Transverse colon (tissue), 4 donors: ENCODE measurements at regions not wholly inside any gene's neighbourhood (a gene's known extent, or its start where the extent isn't known, plus 50 kb on each side); places are given as distances from the start of the nearest gene placed in this dataset.

Experiments used
- DNase-seq: peaks from one replicate; pipeline ENCODE4 v3.0.0-alpha.2; 2019
- H3K27ac ChIP-seq, 4 donors: fragments of 200-600 bp; sonication (generic); 2 replicates each; pipeline ENCODE4 v1.5.1; 2016 to 2018; ENCODE audit warnings: inconsistent platforms in 4 of 4
- H3K27me3 ChIP-seq: fragments of 200-600 bp; sonication (generic); 2 replicates; pipeline ENCODE4 v1.5.1; 2017; ENCODE audit warnings: inconsistent platforms
- H3K36me3 ChIP-seq, 4 donors: fragments of 200-600 bp; sonication (generic); 2 replicates each; pipeline ENCODE4 v1.5.1; 2017 to 2019; ENCODE audit warnings: inconsistent platforms in 4 of 4
- H3K4me1 ChIP-seq, 4 donors: fragments of 200-600 bp; sonication (generic); 2 replicates each; pipeline ENCODE4 v1.5.1; 2017 to 2020; ENCODE audit warnings: inconsistent platforms in 4 of 4
- H3K4me3 ChIP-seq, 4 donors: fragments of 200-600 bp; sonication (generic); 1 replicate in 1 of 4; 2 replicates in 3 of 4; pipeline versions ENCODE4 v1.5.1 to v1.6.1; 2017 to 2019; ENCODE audit warnings: inconsistent platforms in 4 of 4
- H3K9me3 ChIP-seq, 2 donors: fragments of 200-600 bp; sonication (generic); 2 replicates each; pipeline ENCODE4 v1.5.1; 2017 to 2019; ENCODE audit warnings: inconsistent platforms in 2 of 2
- CTCF ChIP-seq, 5 experiments: fragments of 200-600 bp in 3 of 5; fragments of 450-650 bp in 2 of 5; sonication (generic) in 3 of 5; IDR thresholded peaks; 1 replicate in 2 of 5; 2 replicates in 3 of 5; pipeline ENCODE4 v1.5.1; 2016 to 2017; ENCODE audit warnings: antibody characterized with exemption in 5 of 5, inconsistent platforms in 3 of 5, mild to moderate bottlenecking in 2 of 5, moderate library complexity in 1 of 5
- EP300 ChIP-seq: sonication (generic); formaldehyde crosslinking; IDR thresholded peaks from one replicate; pipeline ENCODE4 v1.6.1; 2017; ENCODE audit warnings: antibody characterized with exemption, low read depth
- POLR2A ChIP-seq: fragments of 450-650 bp; IDR thresholded peaks from one replicate; pipeline ENCODE4 v1.6.1; 2016; ENCODE audit warnings: antibody characterized with exemption, mild to moderate bottlenecking, moderate library complexity
- POLR2AphosphoS5 ChIP-seq, 3 donors: sonication (generic); formaldehyde crosslinking; IDR thresholded peaks; one replicate each; pipeline ENCODE4 v1.6.1; 2016; ENCODE audit warnings: antibody characterized with exemption in 3 of 3
- WGBS, 2 donors: methylation state at CpG; one replicate each; pipeline ENCODE4 v1.1.5; 2018; ENCODE audit warnings: low coverage in 1 of 2; 5-methylcytosine and 5-hydroxymethylcytosine counted together
- in situ Hi-C, 4 donors: fragments of 200-750 bp; cut with MboI; loops; one replicate each; pipeline versions ENCODE4 v1.15.0 to v1.15.1; 2017; ENCODE audit warnings: low sequenced_read_pairs in 3 of 4, low pct_ligation_motif_present in 1 of 4, low pct_unique_long_range_greater_than_20kb in 1 of 4
- intact Hi-C: fragments of 100-400 bp; cut with DNase I; formaldehyde crosslinking; loops from one replicate; pipeline ENCODE4 v1.15.1; 2023; ENCODE audit warnings: low total_unique reads

GRCh38 chr14:87443039-87443438, 549.9 kb downstream of the GALC start:
- no peak for DNase-seq
- WGBS, 2 donors = 56 to 92% methylated on average over 1 of the region's 1 CpG
- H3K36me3 ChIP-seq = no peaks in the 10 kb centered on the region
- TF ChIP-seq POLR2A = no peak
- TF ChIP-seq CTCF (IDR thresholded peaks at IDR 0.05) = no peak
- TF ChIP-seq POLR2AphosphoS5 (IDR thresholded peaks at IDR 0.05) = no peak
- TF ChIP-seq EP300 = no peak
- H3K27ac ChIP-seq = no peak overlapping the region
- no peaks in the 10 kb centered on the region for H3K9me3 ChIP-seq
- in situ Hi-C loops (no loop called here), intact Hi-C loops (no loop called here)
- H3K4me3 ChIP-seq = no peak overlapping the region
- H3K4me1 ChIP-seq = no peaks in the 10 kb centered on the region
- H3K27me3 ChIP-seq = no peaks in the 10 kb centered on the region

- Histone ChIP-seq H3K4me3 (no peak overlapping the region), H3K4me1 (no peaks in the 10 kb centered on the region), H3K27me3 (no peaks in the 10 kb centered on the region), H3K36me3 (no peaks in the 10 kb centered on the region), H3K27ac (no peak overlapping the region), H3K9me3 (no peaks in the 10 kb centered on the region)
- TF ChIP-seq POLR2AphosphoS5 (IDR thresholded peaks at IDR 0.05) (no peak), EP300 (no peak), CTCF (IDR thresholded peaks at IDR 0.05) (no peak), POLR2A (no peak)
- intact Hi-C loops (no loop called here), in situ Hi-C loops (no loop called here)
- no peak for DNase-seq
- 60 to 62% methylated on average over 2 of the region's 2 CpGs for WGBS, 2 donors
Observed at GRCh38 chr14:87437158-87437557, 555.8 kb downstream of the GALC start.

GRCh38 chr14:87434680-87435079, 558.3 kb downstream of the GALC start:
- WGBS, 2 donors = 63 to 78% methylated on average over 1 of the region's 1 CpG
- no peak for DNase-seq
- Histone ChIP-seq H3K9me3 (no peaks in the 10 kb centered on the region), H3K27me3 (no peaks in the 10 kb centered on the region), H3K27ac (no peak overlapping the region), H3K4me1 (no peaks in the 10 kb centered on the region), H3K36me3 (no peaks in the 10 kb centered on the region), H3K4me3 (no peak overlapping the region)
- intact Hi-C loops (no loop called here), in situ Hi-C loops (no loop called here)
- no peak for TF ChIP-seq CTCF (IDR thresholded peaks at IDR 0.05)
- TF ChIP-seq EP300 = no peak
- no peak for TF ChIP-seq POLR2AphosphoS5 (IDR thresholded peaks at IDR 0.05)
- TF ChIP-seq POLR2A = no peak

GRCh38 chr14:87434011-87434410, 559.0 kb downstream of the GALC start:
- H3K36me3 ChIP-seq = no peaks in the 10 kb centered on the region
- H3K27ac ChIP-seq = no peak overlapping the region
- in situ Hi-C loops = no loop called here
- intact Hi-C loops = no loop called here
- 53 to 59% methylated on average over 1 of the region's 1 CpG for WGBS, 2 donors
- TF ChIP-seq EP300 (no peak), CTCF (IDR thresholded peaks at IDR 0.05) (no peak), POLR2A (no peak), POLR2AphosphoS5 (IDR thresholded peaks at IDR 0.05) (no peak)
- H3K27me3 ChIP-seq = no peaks in the 10 kb centered on the region
- H3K4me3 ChIP-seq = no peak overlapping the region
- DNase-seq = no peak
- no peaks in the 10 kb centered on the region for H3K4me1 ChIP-seq
- H3K9me3 ChIP-seq = no peaks in the 10 kb centered on the region
